Stimulated activated CD4-positive, alpha-beta T cell treated with anti-CD3 and anti-CD28 coated beads, Interleukin-1b, Interleukin-23, amount 100 ng/mL, for 4 hours (primary cell): ENCODE measurements at regions not wholly inside any gene's neighbourhood (a gene's known extent, or its start where the extent isn't known, plus 50 kb on each side); places are given as distances from the start of the nearest gene placed in this dataset.

Experiments
- DNase-seq, 2 donors: peaks; one replicate each; pipeline ENCODE4 v3.0.0-alpha.2; 2020; ENCODE audit warnings: low read depth in 2 of 2

GRCh38 chr4:147312376-147313046, 168.4 kb upstream of the EDNRA start:
- DNase-seq: no peak

- DNase-seq: no peak
Measured at GRCh38 chr4:147313108-147313507, 167.8 kb upstream of the EDNRA start.

GRCh38 chr4:147318586-147318985, 162.3 kb upstream of the EDNRA start:
- no peak for DNase-seq

- DNase-seq: no peak
Measured at GRCh38 chr4:147325571-147325981, 155.3 kb upstream of the EDNRA start.

GRCh38 chr4:147326591-147326990, 154.3 kb upstream of the EDNRA start:
- no peak for DNase-seq

- no peak for DNase-seq
Measured at GRCh38 chr4:147327322-147327721, 153.6 kb upstream of the EDNRA start.

GRCh38 chr4:147328189-147328588, 152.7 kb upstream of the EDNRA start:
- no peak for DNase-seq

GRCh38 chr4:147328756-147329446, 152.0 kb upstream of the EDNRA start:
- DNase-seq: no peak

GRCh38 chr4:147332091-147332490, 148.8 kb upstream of the EDNRA start:
- DNase-seq: no peak

GRCh38 chr4:147334478-147334877, 146.4 kb upstream of the EDNRA start:
- DNase-seq: no peak

GRCh38 chr4:147335183-147335582, 145.7 kb upstream of the EDNRA start:
- DNase-seq: no peak

GRCh38 chr4:147336252-147336651, 144.6 kb upstream of the EDNRA start:
- no peak for DNase-seq

GRCh38 chr4:147339100-147339499, 141.8 kb upstream of the EDNRA start:
- DNase-seq: no peak

GRCh38 chr4:147340111-147340510, 140.8 kb upstream of the EDNRA start:
- DNase-seq: no peak

GRCh38 chr4:147340591-147341120, 140.2 kb upstream of the EDNRA start:
- DNase-seq: no peak

- DNase-seq: no peak
Measured at GRCh38 chr4:147343692-147344091, 137.2 kb upstream of the EDNRA start.

- DNase-seq: no peak
Measured at GRCh38 chr4:147345662-147346061, 135.2 kb upstream of the EDNRA start.

GRCh38 chr4:147347217-147347616, 133.7 kb upstream of the EDNRA start:
- DNase-seq: no peak

GRCh38 chr4:147349193-147349592, 131.7 kb upstream of the EDNRA start:
- DNase-seq: no peak

- no peak for DNase-seq
Measured at GRCh38 chr4:147351083-147351787, 129.7 kb upstream of the EDNRA start.

- no peak for DNase-seq
Measured at GRCh38 chr4:147354237-147354636, 126.7 kb upstream of the EDNRA start.

GRCh38 chr4:147355032-147355656, 125.8 kb upstream of the EDNRA start:
- no peak for DNase-seq
